Prostate gland (tissue), 2 donors: ENCODE measurements at regions not wholly inside any gene's neighbourhood (a gene's known extent, or its start where the extent isn't known, plus 50 kb on each side); places are given as distances from the start of the nearest gene placed in this dataset.

Source experiments
- DNase-seq: peaks from one replicate; pipeline ENCODE4 v3.0.0-alpha.2; 2019; ENCODE audit warnings: low spot score
- H3K27ac ChIP-seq, 2 donors: fragments of 200-600 bp; sonication (generic); 2 replicates each; pipeline ENCODE4 v1.5.1; 2017 to 2019
- H3K27me3 ChIP-seq: fragments of 200-600 bp; sonication (generic); replicated peaks from 2 replicates; pipeline ENCODE4 v1.5.1; 2019; ENCODE audit not compliant: insufficient read depth
- H3K36me3 ChIP-seq, 2 donors: fragments of 200-600 bp; sonication (generic); 1 replicate in 1 of 2; 2 replicates in 1 of 2; pipeline versions ENCODE4 v1.5.1 to v1.8.1; 2017 to 2019
- H3K4me1 ChIP-seq: fragments of 200-600 bp; sonication (generic); replicated peaks from 2 replicates; pipeline ENCODE4 v1.5.1; 2019
- H3K4me3 ChIP-seq, 2 donors: fragments of 200-600 bp; sonication (generic); 2 replicates each; pipeline ENCODE4 v1.5.1; 2017 to 2019
- H3K9me3 ChIP-seq: fragments of 200-600 bp; sonication (generic); 2 replicates; pipeline ENCODE4 v1.5.1; 2017
- CTCF ChIP-seq, 4 experiments: fragments of 200-600 bp in 2 of 4; fragments of 450-650 bp in 2 of 4; sonication (generic) in 2 of 4; IDR thresholded peaks; 1 replicate in 3 of 4; 2 replicates in 1 of 4; pipeline ENCODE4 v1.5.1; 2016 to 2019; ENCODE audit warnings: antibody characterized with exemption in 4 of 4, mild to moderate bottlenecking in 2 of 4, moderate library complexity in 2 of 4
- POLR2A ChIP-seq: fragments of 450-650 bp; IDR thresholded peaks from one replicate; pipeline ENCODE4 v1.6.1; 2016; ENCODE audit warnings: antibody characterized with exemption, mild to moderate bottlenecking
- POLR2AphosphoS5 ChIP-seq: sonication (generic); formaldehyde crosslinking; IDR thresholded peaks from one replicate; pipeline ENCODE4 v1.6.1; 2017; ENCODE audit warnings: antibody characterized with exemption
- WGBS: methylation state at CpG from one replicate; pipeline ENCODE4 v1.1.5; 2018; 5-methylcytosine and 5-hydroxymethylcytosine counted together
- intact Hi-C: fragments of 100-400 bp; cut with DNase I; formaldehyde crosslinking; loops from one replicate; pipeline ENCODE4 v1.14.2; 2022

DNA sequence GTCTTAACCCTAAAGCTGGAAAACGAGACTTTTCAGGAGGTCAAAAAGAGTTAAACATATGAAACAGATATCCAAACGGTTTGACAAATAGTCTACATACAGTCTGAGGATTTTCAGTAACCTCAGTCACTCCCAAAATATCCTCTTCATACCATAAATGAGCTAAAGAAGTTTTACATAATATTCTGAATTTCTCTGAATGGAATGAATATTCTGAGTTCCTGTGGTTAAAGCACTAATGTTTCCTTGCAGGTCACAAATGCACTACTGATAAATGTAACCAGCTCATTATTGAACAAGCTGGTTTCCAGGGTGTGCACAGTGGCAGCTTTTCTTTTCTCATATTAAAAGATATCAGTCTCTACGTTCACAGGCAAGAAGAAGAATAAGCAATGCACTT lies 137.4 kb upstream of the POU1F1 start:
- no peak for TF ChIP-seq POLR2AphosphoS5
- TF ChIP-seq POLR2A: no peak
- H3K4me1 ChIP-seq: no peaks in the 10 kb centered on the region
- no peak overlapping the region for H3K27ac ChIP-seq
- no peaks in the 10 kb centered on the region for H3K27me3 ChIP-seq
- intact Hi-C loops: no loop called here
- no peak for DNase-seq
- H3K4me3 ChIP-seq: no peak overlapping the region
- no peaks in the 10 kb centered on the region for H3K9me3 ChIP-seq
- 51% methylated on average over 3 of the region's 3 CpGs for WGBS
- H3K36me3 ChIP-seq: no peaks in the 10 kb centered on the region

GRCh38 chr3:87410110-87410509 lies 133.7 kb upstream of the POU1F1 start:
- Histone ChIP-seq H3K27me3 (no peaks in the 10 kb centered on the region), H3K9me3 (no peaks in the 10 kb centered on the region), H3K4me1 (no peaks in the 10 kb centered on the region), H3K27ac (no peak overlapping the region), H3K36me3 (no peaks in the 10 kb centered on the region), H3K4me3 (no peak overlapping the region)
- no peak for DNase-seq
- TF ChIP-seq CTCF (IDR thresholded peaks at IDR 0.05) (no peak), POLR2A (no peak), POLR2AphosphoS5 (no peak)
- intact Hi-C loops: no loop called here

- Histone ChIP-seq H3K4me1 (no peaks in the 10 kb centered on the region), H3K9me3 (no peaks in the 10 kb centered on the region), H3K27me3 (no peaks in the 10 kb centered on the region), H3K27ac (no peak overlapping the region), H3K4me3 (no peak overlapping the region), H3K36me3 (no peaks in the 10 kb centered on the region)
- WGBS: 70% methylated on average over 4 of the region's 4 CpGs
- DNase-seq: no peak
- no peak for TF ChIP-seq POLR2AphosphoS5
- TF ChIP-seq CTCF (IDR thresholded peaks at IDR 0.05): no peak
- TF ChIP-seq POLR2A: no peak
- intact Hi-C loops: no loop called here
Observed at GRCh38 chr3:87398168-87398801, 121.9 kb upstream of the POU1F1 start.

DNA sequence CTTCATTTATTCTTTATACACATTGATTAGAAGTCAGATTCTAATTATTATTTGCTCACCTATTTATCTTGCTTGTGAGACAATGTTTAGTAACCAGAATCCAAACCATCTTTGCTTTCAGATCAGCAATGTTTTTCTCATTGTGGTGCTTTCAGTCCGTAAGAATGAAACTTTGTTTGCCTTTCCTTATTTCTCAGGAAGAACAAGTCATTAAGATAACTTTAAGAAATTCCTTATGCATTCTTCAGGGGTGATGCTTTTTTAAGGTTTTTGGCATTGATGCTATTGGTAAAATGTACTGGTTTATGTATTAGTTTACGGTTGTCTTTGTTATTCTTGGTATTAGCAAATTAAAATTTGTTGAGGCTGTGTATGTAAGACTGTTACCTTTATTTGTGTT lies 120.8 kb upstream of the POU1F1 start:
- H3K36me3 ChIP-seq: no peaks in the 10 kb centered on the region
- H3K27me3 ChIP-seq: no peaks in the 10 kb centered on the region
- H3K9me3 ChIP-seq: no peaks in the 10 kb centered on the region
- no peak for DNase-seq
- no peak overlapping the region for H3K4me3 ChIP-seq
- intact Hi-C loops: no loop called here
- H3K4me1 ChIP-seq: no peaks in the 10 kb centered on the region
- no peak for TF ChIP-seq CTCF (IDR thresholded peaks at IDR 0.05)
- TF ChIP-seq POLR2A: no peak
- TF ChIP-seq POLR2AphosphoS5: no peak
- H3K27ac ChIP-seq: no peak overlapping the region
- WGBS: 67% methylated on average over 2 of the region's 2 CpGs

- WGBS: 82% methylated on average over 3 of the region's 3 CpGs
- no peak for DNase-seq
- no peaks in the 10 kb centered on the region for H3K36me3 ChIP-seq
- no peak overlapping the region for H3K27ac ChIP-seq
- H3K9me3 ChIP-seq: no peaks in the 10 kb centered on the region
- H3K4me1 ChIP-seq: no peaks in the 10 kb centered on the region
- intact Hi-C loops: no loop called here
- no peaks in the 10 kb centered on the region for H3K27me3 ChIP-seq
- H3K4me3 ChIP-seq: no peak overlapping the region
- TF ChIP-seq POLR2A (no peak), CTCF (IDR thresholded peaks at IDR 0.05) (no peak), POLR2AphosphoS5 (no peak)
Observed at GRCh38 chr3:87390821-87391220, 114.4 kb upstream of the POU1F1 start.
